Esophagus muscularis mucosa (tissue), 4 donors: ENCODE measurements at regions not wholly inside any gene's neighbourhood (a gene's known extent, or its start where the extent isn't known, plus 50 kb on each side); places are given as distances from the start of the nearest gene placed in this dataset.

Experiments used
- DNase-seq: peaks from one replicate; pipeline ENCODE4 v3.0.0-alpha.2; 2017; ENCODE audit errors: extremely low spot score
- H3K27ac ChIP-seq, 4 donors: fragments of 200-600 bp; sonication (generic); replicated peaks in 1 of 4; 1 replicate in 3 of 4; 2 replicates in 1 of 4; pipeline ENCODE4 v1.5.1; 2016 to 2019; ENCODE audit warnings: mild to moderate bottlenecking in 1 of 4
- H3K27me3 ChIP-seq, 4 donors: fragments of 200-600 bp; sonication (generic); one replicate each; pipeline versions ENCODE4 v1.5.1 to v1.6.0; 2016 to 2019
- H3K36me3 ChIP-seq, 4 donors: fragments of 200-600 bp; sonication (generic); one replicate each; pipeline ENCODE4 v1.5.1; 2016 to 2019
- H3K4me1 ChIP-seq, 4 donors: fragments of 200-600 bp; sonication (generic); one replicate each; pipeline ENCODE4 v1.5.1; 2016 to 2019
- H3K4me3 ChIP-seq, 4 donors: fragments of 200-600 bp; sonication (generic); 1 replicate in 2 of 4; 2 replicates in 2 of 4; pipeline ENCODE4 v1.5.1; 2016 to 2019; ENCODE audit warnings: mild to moderate bottlenecking in 4 of 4, moderate library complexity in 1 of 4
- H3K9me3 ChIP-seq, 4 donors: fragments of 200-600 bp; sonication (generic); 1 replicate in 3 of 4; 2 replicates in 1 of 4; pipeline ENCODE4 v1.5.1; 2016 to 2019
- CTCF ChIP-seq, 3 experiments: fragments of 200-600 bp in 2 of 3; fragments of 450-650 bp in 1 of 3; sonication (generic) in 2 of 3; IDR thresholded peaks; one replicate each; pipeline ENCODE4 v1.5.1; 2017 to 2019; ENCODE audit warnings: antibody characterized with exemption in 3 of 3, mild to moderate bottlenecking in 2 of 3, moderate library complexity in 1 of 3
- EP300 ChIP-seq: sonication (generic); formaldehyde crosslinking; IDR thresholded peaks from one replicate; pipeline ENCODE4 v1.6.1; 2017; ENCODE audit warnings: antibody characterized with exemption
- POLR2A ChIP-seq: fragments of 450-650 bp; IDR thresholded peaks from one replicate; pipeline ENCODE4 v1.6.1; 2017; ENCODE audit warnings: antibody characterized with exemption, moderate library complexity, mild to moderate bottlenecking, low read depth
- POLR2AphosphoS5 ChIP-seq, 2 donors: sonication (generic); formaldehyde crosslinking; IDR thresholded peaks; one replicate each; pipeline ENCODE4 v1.6.1; 2017; ENCODE audit warnings: antibody characterized with exemption in 2 of 2
- WGBS: methylation state at CpG from one replicate; pipeline ENCODE4 v1.1.5; 2018; 5-methylcytosine and 5-hydroxymethylcytosine counted together
- intact Hi-C: fragments of 100-400 bp; cut with DNase I; formaldehyde crosslinking; loops from one replicate; pipeline ENCODE4 v1.15.1; 2023

GRCh38 chr1:47618222-47618720 lies 180.4 kb downstream of the FOXD2 start:
- 78% methylated on average over 4 of the region's 4 CpGs for WGBS
- H3K36me3 ChIP-seq, result no peaks in the 10 kb centered on the region
- intact Hi-C loops, result no loop called here
- H3K4me1 ChIP-seq, result no peaks in the 10 kb centered on the region
- H3K9me3 ChIP-seq, result no peaks in the 10 kb centered on the region
- TF ChIP-seq CTCF (IDR thresholded peaks at IDR 0.05) (no peak), EP300 (no peak), POLR2AphosphoS5 (IDR thresholded peaks at IDR 0.05) (no peak), POLR2A (no peak)
- H3K27me3 ChIP-seq, result peaks cover 0 to 5% (median 2%) of the 10 kb centered on the region in 4 donors
- H3K4me3 ChIP-seq, result no peak overlapping the region
- H3K27ac ChIP-seq, result no peak overlapping the region
- DNase-seq, result peak; percentile 57

- Histone ChIP-seq H3K36me3 (no peaks in the 10 kb centered on the region), H3K4me1 (no peaks in the 10 kb centered on the region), H3K9me3 (no peaks in the 10 kb centered on the region), H3K4me3 (no peak overlapping the region), H3K27ac (no peak overlapping the region), H3K27me3 (peaks cover 0 to 5% (median 2%) of the 10 kb centered on the region in 4 donors)
- TF ChIP-seq EP300, result no peak
- TF ChIP-seq POLR2A, result no peak
- TF ChIP-seq CTCF (IDR thresholded peaks at IDR 0.05), result no peak
- no peak for TF ChIP-seq POLR2AphosphoS5 (IDR thresholded peaks at IDR 0.05)
- 71% methylated on average over 7 of the region's 7 CpGs for WGBS
- peak; percentile 26 for DNase-seq
- intact Hi-C loops, result no loop called here
Measured at GRCh38 chr1:47618830-47619229, 181.0 kb downstream of the FOXD2 start.

GRCh38 chr1:47621483-47621882 lies 183.6 kb downstream of the FOXD2 start:
- Histone ChIP-seq H3K36me3 (no peaks in the 10 kb centered on the region), H3K27me3 (peaks cover 0 to 11% (median 2%) of the 10 kb centered on the region in 4 donors), H3K27ac (no peak overlapping the region), H3K4me3 (no peak overlapping the region), H3K4me1 (no peaks in the 10 kb centered on the region), H3K9me3 (no peaks in the 10 kb centered on the region)
- TF ChIP-seq CTCF (IDR thresholded peaks at IDR 0.05) (no peak), POLR2AphosphoS5 (IDR thresholded peaks at IDR 0.05) (no peak), POLR2A (no peak), EP300 (no peak)
- intact Hi-C loops, result no loop called here
- WGBS, result 90% methylated on average over 6 of the region's 6 CpGs
- peak; percentile 90 for DNase-seq

- 50% methylated on average over 3 of the region's 3 CpGs for WGBS
- Histone ChIP-seq H3K27me3 (peaks cover 0 to 11% (median 2%) of the 10 kb centered on the region in 4 donors), H3K9me3 (no peaks in the 10 kb centered on the region), H3K27ac (no peak overlapping the region), H3K4me1 (no peaks in the 10 kb centered on the region), H3K4me3 (no peak overlapping the region), H3K36me3 (no peaks in the 10 kb centered on the region)
- TF ChIP-seq POLR2A, result no peak
- TF ChIP-seq EP300, result no peak
- no peak for TF ChIP-seq POLR2AphosphoS5 (IDR thresholded peaks at IDR 0.05)
- TF ChIP-seq CTCF (IDR thresholded peaks at IDR 0.05), result no peak
- intact Hi-C loops, result no loop called here
- peak; percentile 47 for DNase-seq
Measured at GRCh38 chr1:47621977-47622376, 184.1 kb downstream of the FOXD2 start.
